Colonic mucosa (tissue), 4 donors: ENCODE measurements at regions not wholly inside any gene's neighbourhood (a gene's known extent, or its start where the extent isn't known, plus 50 kb on each side); places are given as distances from the start of the nearest gene placed in this dataset.

ENCODE experiments used
- DNase-seq: peaks from one replicate; pipeline ENCODE4 v3.0.0-alpha.2; 2020
- H3K27ac ChIP-seq: fragments of 200-600 bp; one replicate; pipeline ENCODE4 v1.8.0; 2021
- H3K27me3 ChIP-seq: fragments of 200-600 bp; one replicate; pipeline ENCODE4 v1.8.0; 2021
- H3K36me3 ChIP-seq: fragments of 200-600 bp; one replicate; pipeline ENCODE4 v1.8.0; 2021
- H3K4me1 ChIP-seq: fragments of 200-600 bp; one replicate; pipeline ENCODE4 v1.8.0; 2021; ENCODE audit warnings: mild to moderate bottlenecking
- H3K4me3 ChIP-seq: fragments of 200-600 bp; one replicate; pipeline ENCODE4 v1.8.0; 2021
- H3K9ac ChIP-seq, 2 donors: one replicate each; pipeline ENCODE4 v1.7.0; 2013; ENCODE audit warnings: control low read depth in 2 of 2, low read depth in 2 of 2, low read length in 2 of 2
- H3K9me3 ChIP-seq: fragments of 200-600 bp; one replicate; pipeline ENCODE4 v1.8.0; 2021
- intact Hi-C: fragments of 100-400 bp; cut with DNase I; formaldehyde crosslinking; loops from one replicate; pipeline ENCODE4 v1.14.1; 2022
- TF ChIP-seq, protein P1 (sequence below): fragments of 200-600 bp; IDR thresholded peaks from one replicate; pipeline ENCODE4 v1.8.0; 2022; ENCODE audit warnings: antibody characterized with exemption, mild to moderate bottlenecking
- donor health status: healthy.
- donor health status: DM: no; HTN: no; CAD: no.
- donor health status: DM: no; HTN: no; CAD: no.

DNA sequence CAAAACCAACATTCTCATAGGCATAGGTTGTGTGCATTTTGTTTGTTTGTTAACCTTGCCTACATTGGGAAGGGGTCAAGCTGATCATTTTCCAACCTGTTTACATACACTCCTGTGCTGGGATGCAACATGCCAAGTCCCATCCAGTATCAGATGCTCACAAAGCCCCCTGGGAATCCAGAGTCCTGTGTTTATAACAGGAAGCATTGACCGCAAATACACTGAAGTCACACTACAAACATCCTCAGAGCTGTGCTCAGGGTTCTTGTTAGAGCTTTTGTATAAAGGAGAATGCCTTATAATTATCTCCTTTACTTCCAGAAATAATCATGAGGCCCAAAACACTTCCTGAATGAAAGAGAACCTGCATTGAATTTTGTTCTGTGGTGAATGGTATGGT lies 488.7 kb upstream of the TCF4 start:
- H3K9me3 ChIP-seq = no peaks in the 10 kb centered on the region
- no peak for DNase-seq
- no peak overlapping the region for H3K9ac ChIP-seq
- H3K27ac ChIP-seq = no peak overlapping the region
- no peaks in the 10 kb centered on the region for H3K27me3 ChIP-seq
- no peaks in the 10 kb centered on the region for H3K4me1 ChIP-seq
- TF ChIP-seq, protein P1, sequence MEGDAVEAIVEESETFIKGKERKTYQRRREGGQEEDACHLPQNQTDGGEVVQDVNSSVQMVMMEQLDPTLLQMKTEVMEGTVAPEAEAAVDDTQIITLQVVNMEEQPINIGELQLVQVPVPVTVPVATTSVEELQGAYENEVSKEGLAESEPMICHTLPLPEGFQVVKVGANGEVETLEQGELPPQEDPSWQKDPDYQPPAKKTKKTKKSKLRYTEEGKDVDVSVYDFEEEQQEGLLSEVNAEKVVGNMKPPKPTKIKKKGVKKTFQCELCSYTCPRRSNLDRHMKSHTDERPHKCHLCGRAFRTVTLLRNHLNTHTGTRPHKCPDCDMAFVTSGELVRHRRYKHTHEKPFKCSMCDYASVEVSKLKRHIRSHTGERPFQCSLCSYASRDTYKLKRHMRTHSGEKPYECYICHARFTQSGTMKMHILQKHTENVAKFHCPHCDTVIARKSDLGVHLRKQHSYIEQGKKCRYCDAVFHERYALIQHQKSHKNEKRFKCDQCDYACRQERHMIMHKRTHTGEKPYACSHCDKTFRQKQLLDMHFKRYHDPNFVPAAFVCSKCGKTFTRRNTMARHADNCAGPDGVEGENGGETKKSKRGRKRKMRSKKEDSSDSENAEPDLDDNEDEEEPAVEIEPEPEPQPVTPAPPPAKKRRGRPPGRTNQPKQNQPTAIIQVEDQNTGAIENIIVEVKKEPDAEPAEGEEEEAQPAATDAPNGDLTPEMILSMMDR = no peak
- no peak overlapping the region for H3K4me3 ChIP-seq
- H3K36me3 ChIP-seq = no peaks in the 10 kb centered on the region
- intact Hi-C loops = no loop called here

DNA sequence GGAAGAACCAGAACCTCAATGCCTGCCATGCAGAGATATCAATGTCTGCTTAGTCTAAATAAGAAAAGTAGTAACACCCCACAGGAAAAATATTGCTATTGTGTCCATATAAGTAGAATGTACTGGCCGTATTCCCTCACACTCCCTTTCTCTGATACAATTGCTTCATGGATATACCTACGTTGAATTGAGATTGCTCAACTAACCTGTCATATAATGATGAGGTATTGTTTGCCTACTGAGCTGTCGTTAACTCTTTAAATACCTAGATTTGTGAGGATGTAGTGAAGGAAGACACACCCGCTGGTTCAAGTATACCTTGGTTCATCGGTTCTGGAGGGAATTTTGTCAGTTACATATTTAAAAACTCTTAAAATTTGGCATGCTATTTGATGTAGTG lies 480.7 kb upstream of the TCF4 start:
- TF ChIP-seq, protein P1 = no peak

DNA sequence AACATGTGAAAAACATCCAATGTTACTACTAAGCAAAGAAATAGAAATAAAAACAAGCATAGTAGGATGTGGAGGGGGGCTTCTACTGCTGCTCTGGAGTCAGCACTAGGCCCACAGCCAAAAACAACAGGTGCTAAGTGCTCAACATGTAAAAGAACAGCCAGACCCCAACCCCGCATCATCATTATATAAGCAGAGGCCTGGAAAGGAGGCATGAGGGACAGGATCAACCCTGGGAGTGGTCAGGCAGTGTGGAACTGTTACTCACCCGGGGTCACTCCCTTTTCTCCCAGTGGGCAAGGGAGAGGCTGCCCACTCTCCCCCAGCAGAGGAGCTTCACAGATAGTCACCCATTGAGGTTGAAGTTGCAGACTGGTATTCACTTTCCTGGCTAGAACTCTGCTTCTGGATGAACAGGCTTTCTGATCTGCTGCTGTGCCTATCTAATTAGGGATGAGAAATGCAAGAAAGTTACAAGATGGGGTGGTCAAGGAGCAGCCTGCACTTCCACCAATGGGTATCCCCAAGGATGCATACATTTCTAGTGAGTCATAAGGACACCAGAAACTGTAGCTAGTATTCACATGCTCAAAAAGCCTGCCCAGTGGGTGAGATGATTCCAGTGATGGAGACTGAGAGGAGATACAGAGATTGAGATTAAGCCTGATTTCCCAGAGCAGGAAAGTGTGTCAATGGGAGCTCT lies 480.1 kb upstream of the TCF4 start:
- Histone ChIP-seq H3K27me3 (no peaks in the 10 kb centered on the region), H3K27ac (no peak overlapping the region), H3K4me3 (no peak overlapping the region), H3K9ac (no peak overlapping the region), H3K9me3 (no peaks in the 10 kb centered on the region), H3K36me3 (no peaks in the 10 kb centered on the region), H3K4me1 (no peaks in the 10 kb centered on the region)
- intact Hi-C loops = no loop called here
- TF ChIP-seq, protein P1 = no peak
- no peak for DNase-seq

More for the DNA sequence above, 480.7 kb upstream of the TCF4 start:
- Histone ChIP-seq H3K9me3 (no peaks in the 10 kb centered on the region), H3K27me3 (no peaks in the 10 kb centered on the region), H3K27ac (no peak overlapping the region), H3K9ac (no peak overlapping the region), H3K4me3 (no peak overlapping the region), H3K4me1 (no peaks in the 10 kb centered on the region), H3K36me3 (no peaks in the 10 kb centered on the region)
- DNase-seq = no peak
- intact Hi-C loops = no loop called here

DNA sequence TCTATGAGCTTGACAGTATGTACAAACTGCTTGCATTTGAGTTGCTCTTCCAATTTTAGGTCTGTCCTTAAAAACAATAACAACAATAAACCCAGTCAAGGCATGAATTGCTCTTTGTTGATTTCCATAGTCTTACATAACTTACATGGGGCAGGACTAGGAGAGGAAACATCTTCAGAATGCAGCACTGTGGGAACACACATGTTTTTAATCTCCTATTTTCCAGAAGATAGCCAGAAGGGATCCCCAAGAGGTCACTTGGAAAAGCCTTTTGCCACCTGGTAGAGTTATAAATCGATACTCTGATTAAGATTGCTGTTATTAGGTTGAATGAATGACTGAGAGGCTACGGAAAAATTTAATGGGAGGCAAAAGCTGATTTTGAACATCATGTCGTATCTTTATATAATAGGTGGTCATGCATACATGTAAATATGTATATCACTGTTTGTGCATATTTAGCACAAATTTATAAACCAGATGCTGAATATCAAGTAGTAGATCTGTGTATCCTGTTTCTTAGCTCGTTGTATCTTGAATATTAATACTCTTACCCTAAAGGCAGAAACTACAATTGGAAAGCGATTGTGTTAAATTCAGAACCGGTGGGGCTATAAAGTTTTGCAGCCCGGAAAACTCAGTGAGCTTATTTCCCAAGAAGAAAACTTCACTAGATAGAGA lies 479.4 kb upstream of the TCF4 start:
- Histone ChIP-seq H3K27ac (no peak overlapping the region), H3K27me3 (no peaks in the 10 kb centered on the region), H3K9ac (no peak overlapping the region), H3K4me3 (no peak overlapping the region), H3K36me3 (no peaks in the 10 kb centered on the region), H3K9me3 (no peaks in the 10 kb centered on the region), H3K4me1 (no peaks in the 10 kb centered on the region)
- DNase-seq = no peak
- intact Hi-C loops = no loop called here
- TF ChIP-seq, protein P1 = no peak

DNA sequence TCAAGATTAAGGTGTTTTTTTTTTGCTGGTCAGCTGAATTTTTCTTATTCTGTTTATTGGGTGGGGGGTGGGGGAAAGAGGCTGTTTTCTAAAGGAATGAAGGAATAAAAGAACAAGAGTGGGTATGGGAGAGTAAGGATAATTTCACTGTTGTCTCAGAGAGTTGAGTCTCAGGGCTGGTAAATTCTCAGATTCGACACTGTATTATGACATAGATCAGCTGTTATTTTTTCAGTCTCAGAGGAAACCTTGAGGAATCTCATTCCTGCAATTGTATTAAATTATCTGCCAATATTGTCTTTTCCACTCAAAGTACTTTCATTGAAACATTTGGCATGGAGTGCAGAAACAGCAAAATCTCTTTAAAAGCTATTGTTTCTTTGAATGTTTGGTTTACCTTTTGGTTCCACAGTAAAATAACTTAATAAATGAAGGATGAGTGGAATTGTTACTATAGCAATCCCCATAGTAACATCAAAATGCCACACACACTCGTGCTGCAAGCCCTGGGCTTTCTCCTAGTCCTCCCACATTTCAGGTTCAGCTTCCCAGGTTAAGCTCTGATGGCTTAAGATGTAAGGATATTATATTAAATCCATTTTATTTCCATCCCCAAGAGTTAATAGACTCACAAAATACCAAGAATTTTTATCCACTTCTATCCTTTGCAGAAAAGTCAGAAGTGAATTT lies 478.7 kb upstream of the TCF4 start:
- Histone ChIP-seq H3K27ac (no peak overlapping the region), H3K27me3 (no peaks in the 10 kb centered on the region), H3K9me3 (no peaks in the 10 kb centered on the region), H3K9ac (no peak overlapping the region), H3K4me3 (no peak overlapping the region), H3K36me3 (no peaks in the 10 kb centered on the region), H3K4me1 (no peaks in the 10 kb centered on the region)
- intact Hi-C loops = no loop called here
- TF ChIP-seq, protein P1 = no peak
- no peak for DNase-seq
